Neuronal stem cell (in vitro differentiated cells): ENCODE measurements at regions not wholly inside any gene's neighbourhood (a gene's known extent, or its start where the extent isn't known, plus 50 kb on each side); places are given as distances from the start of the nearest gene placed in this dataset.

Source experiments
- DNase-seq: peaks from one replicate; pipeline ENCODE4 v3.0.0-alpha.2; 2013; ENCODE audit warnings: low spot score
- H2AFZ ChIP-seq: one replicate; pipeline ENCODE4 v1.6.1; 2013; ENCODE audit warnings: mild to moderate bottlenecking, low read length, inconsistent platforms
- H2AK5ac ChIP-seq: 2 replicates; pipeline ENCODE4 v1.6.1; 2013; ENCODE audit warnings: low read depth, mild to moderate bottlenecking, inconsistent platforms, low read length, moderate library complexity, mixed read lengths
- H2BK120ac ChIP-seq: 2 replicates; pipeline ENCODE4 v1.6.1; 2013; ENCODE audit warnings: low read depth, mild to moderate bottlenecking, inconsistent platforms, low read length, moderate library complexity, mixed read lengths
- H2BK12ac ChIP-seq: one replicate; pipeline ENCODE4 v1.6.1; 2013; ENCODE audit warnings: low read length, inconsistent platforms
- H2BK15ac ChIP-seq: 2 replicates; pipeline ENCODE4 v1.6.1; 2013; ENCODE audit warnings: mild to moderate bottlenecking, low read length, inconsistent platforms, mixed read lengths
- H2BK5ac ChIP-seq: one replicate; pipeline ENCODE4 v1.6.1; 2013; ENCODE audit warnings: inconsistent platforms, mild to moderate bottlenecking, low read length, moderate library complexity
- H3K14ac ChIP-seq: one replicate; pipeline ENCODE4 v1.6.1; 2013; ENCODE audit warnings: low read length, inconsistent platforms
- H3K18ac ChIP-seq: 2 replicates; pipeline ENCODE4 v1.6.1; 2013; ENCODE audit warnings: low read length, inconsistent platforms
- H3K23ac ChIP-seq: 2 replicates; pipeline ENCODE4 v1.6.1; 2013; ENCODE audit warnings: low read depth, mild to moderate bottlenecking, mixed read lengths, low read length, inconsistent platforms; ENCODE audit not compliant: poor library complexity
- H3K27ac ChIP-seq: replicated peaks from 3 replicates; pipeline ENCODE4 v1.5.1; 2013; ENCODE audit warnings: low read length, inconsistent platforms
- H3K27me3 ChIP-seq, 3 experiments: 2 replicates each; pipeline ENCODE4 v1.6.1; 2013; ENCODE audit warnings: low read length in 3 of 3, mild to moderate bottlenecking in 2 of 3, inconsistent platforms in 1 of 3, low read depth in 1 of 3, mixed read lengths in 1 of 3, moderate library complexity in 1 of 3; ENCODE audit not compliant: control insufficient read depth in 3 of 3, insufficient read depth in 3 of 3
- H3K36me3 ChIP-seq, 2 donors: replicated peaks in 1 of 2; 2 replicates each; pipeline ENCODE4 v1.6.1; 2013; ENCODE audit warnings: low read length in 2 of 2; ENCODE audit not compliant: control insufficient read depth in 2 of 2, insufficient read depth in 2 of 2
- H3K4ac ChIP-seq: 2 replicates; pipeline ENCODE4 v1.6.1; 2013; ENCODE audit warnings: inconsistent platforms, mild to moderate bottlenecking, low read length, moderate library complexity
- H3K4me1 ChIP-seq, 2 donors: 1 replicate in 1 of 2; 2 replicates in 1 of 2; pipeline ENCODE4 v1.6.1; 2013; ENCODE audit warnings: low read length in 2 of 2, low read depth in 1 of 2; ENCODE audit not compliant: control insufficient read depth in 2 of 2, insufficient read depth in 1 of 2
- H3K4me2 ChIP-seq: one replicate; pipeline ENCODE4 v1.6.1; 2013; ENCODE audit warnings: mild to moderate bottlenecking, low read length, inconsistent platforms; ENCODE audit not compliant: insufficient read depth, poor library complexity, severe bottlenecking
- H3K4me3 ChIP-seq, 2 donors: 2 replicates each; pipeline ENCODE4 v1.5.1; 2013; ENCODE audit warnings: low read length in 2 of 2, mild to moderate bottlenecking in 2 of 2, inconsistent platforms in 1 of 2, moderate library complexity in 1 of 2
- H3K79me1 ChIP-seq: one replicate; pipeline ENCODE4 v1.6.1; 2013; ENCODE audit warnings: low read depth, mild to moderate bottlenecking, inconsistent platforms, low read length, moderate library complexity
- H3K9ac ChIP-seq: one replicate; pipeline ENCODE4 v1.6.1; 2013; ENCODE audit warnings: mild to moderate bottlenecking, low read depth, low read length, inconsistent platforms; ENCODE audit not compliant: poor library complexity
- H3K9me3 ChIP-seq, 2 donors: replicated peaks in 1 of 2; 2 replicates each; pipeline versions ENCODE3 to v1.6.1; 2013; ENCODE audit warnings: low read length in 2 of 2, mild to moderate bottlenecking in 2 of 2, inconsistent platforms in 1 of 2, low read depth in 1 of 2, mixed read lengths in 1 of 2, moderate library complexity in 1 of 2; ENCODE audit not compliant: control insufficient read depth in 2 of 2, insufficient read depth in 1 of 2
- H4K8ac ChIP-seq: one replicate; pipeline ENCODE4 v1.6.1; 2013; ENCODE audit warnings: low read depth, mild to moderate bottlenecking, inconsistent platforms, low read length, moderate library complexity
- H4K91ac ChIP-seq: one replicate; pipeline ENCODE4 v1.6.1; 2013; ENCODE audit warnings: low read length, low read depth, mild to moderate bottlenecking, inconsistent platforms; ENCODE audit not compliant: poor library complexity
- WGBS, 2 donors: extraction: QIAGEN DNeasy Blood & Tissue Kit; methylation state at CpG; one replicate each; pipeline ENCODE4 v1.1.7; 2013; ENCODE audit warnings: missing lambda C conversion rate in 2 of 2, mixed read lengths in 1 of 2; ENCODE audit not compliant: insufficient read length in 2 of 2, insufficient replicate concordance in 1 of 2; ENCODE audit errors: extremely low coverage in 2 of 2; 5-methylcytosine and 5-hydroxymethylcytosine counted together

GRCh38 chr7:85644272-85644671 lies 457.4 kb upstream of the SEMA3D start:
- H3K14ac ChIP-seq, result no peak overlapping the region
- no peak overlapping the region for H2BK15ac ChIP-seq
- no CpG with 5 or more reads among the region's 2 CpGs for WGBS, 2 donors

GRCh38 chr7:85641331-85641730 lies 454.5 kb upstream of the SEMA3D start:
- Histone ChIP-seq H3K36me3 (no peaks in the 10 kb centered on the region), H3K4me1 (no peaks in the 10 kb centered on the region), H3K18ac (no peak overlapping the region), H4K8ac (no peak overlapping the region), H3K79me1 (no peaks in the 10 kb centered on the region), H3K14ac (no peak overlapping the region), H3K4me2 (no peak overlapping the region), H2BK12ac (no peak overlapping the region), H2AFZ (peak overlapping the region; percentile 68), H2BK120ac (no peak overlapping the region), H4K91ac (no peak overlapping the region), H2BK15ac (no peak overlapping the region), H3K27me3 (no peaks in the 10 kb centered on the region), H3K9me3 (no peaks in the 10 kb centered on the region), H3K23ac (no peak overlapping the region), H2BK5ac (no peak overlapping the region), H3K4me3 (no peak overlapping the region), H3K9ac (no peak overlapping the region), H2AK5ac (no peak overlapping the region), H3K4ac (no peak overlapping the region), H3K27ac (no peak overlapping the region)
- no CpG with 5 or more reads among the region's 3 CpGs for WGBS, 2 donors
- DNase-seq, result no peak

More at GRCh38 chr7:85644272-85644671, 457.4 kb upstream of the SEMA3D start:
- DNase-seq, result no peak
- no peak overlapping the region for H3K4me2 ChIP-seq
- no peak overlapping the region for H2BK12ac ChIP-seq
- H3K23ac ChIP-seq, result no peak overlapping the region
- no peak overlapping the region for H3K18ac ChIP-seq
- H3K9me3 ChIP-seq, result no peaks in the 10 kb centered on the region
- no peak overlapping the region for H4K91ac ChIP-seq
- no peak overlapping the region for H3K4ac ChIP-seq
- H2BK120ac ChIP-seq, result no peak overlapping the region
- H3K4me3 ChIP-seq, result no peak overlapping the region
- no peak overlapping the region for H3K27ac ChIP-seq
- H3K9ac ChIP-seq, result no peak overlapping the region
- no peak overlapping the region for H4K8ac ChIP-seq
- no peaks in the 10 kb centered on the region for H3K27me3 ChIP-seq
- no peaks in the 10 kb centered on the region for H3K79me1 ChIP-seq
- H3K36me3 ChIP-seq, result no peaks in the 10 kb centered on the region
- H2AK5ac ChIP-seq, result no peak overlapping the region
- H2BK5ac ChIP-seq, result no peak overlapping the region
- H3K4me1 ChIP-seq, result no peaks in the 10 kb centered on the region
- no peak overlapping the region for H2AFZ ChIP-seq

- no peak overlapping the region for H2BK12ac ChIP-seq
- H3K9me3 ChIP-seq, result no peaks in the 10 kb centered on the region
- H2BK15ac ChIP-seq, result no peak overlapping the region
- no peaks in the 10 kb centered on the region for H3K4me1 ChIP-seq
- no peak overlapping the region for H3K23ac ChIP-seq
- no CpG with 5 or more reads among the region's 1 CpG for WGBS, 2 donors
- H4K8ac ChIP-seq, result no peak overlapping the region
- no peak overlapping the region for H2AK5ac ChIP-seq
- H3K27me3 ChIP-seq, result no peaks in the 10 kb centered on the region
- no peaks in the 10 kb centered on the region for H3K36me3 ChIP-seq
- H3K18ac ChIP-seq, result no peak overlapping the region
- no peak overlapping the region for H2BK5ac ChIP-seq
- H3K4me3 ChIP-seq, result no peak overlapping the region
- no peak overlapping the region for H3K27ac ChIP-seq
- H3K79me1 ChIP-seq, result no peaks in the 10 kb centered on the region
- H3K14ac ChIP-seq, result no peak overlapping the region
- H3K4me2 ChIP-seq, result no peak overlapping the region
- no peak overlapping the region for H2AFZ ChIP-seq
- H3K4ac ChIP-seq, result no peak overlapping the region
- DNase-seq, result no peak
- no peak overlapping the region for H4K91ac ChIP-seq
- H2BK120ac ChIP-seq, result no peak overlapping the region
- no peak overlapping the region for H3K9ac ChIP-seq
These were observed 451.5 kb upstream of the SEMA3D start for GRCh38 chr7:85638394-85638793.

GRCh38 chr7:85634951-85635350 lies 448.1 kb upstream of the SEMA3D start:
- Histone ChIP-seq H3K4me3 (no peak overlapping the region), H3K9ac (no peak overlapping the region), H3K9me3 (no peaks in the 10 kb centered on the region), H2BK5ac (no peak overlapping the region), H2BK12ac (no peak overlapping the region), H4K91ac (no peak overlapping the region), H2AFZ (no peak overlapping the region), H3K23ac (no peak overlapping the region), H4K8ac (no peak overlapping the region), H3K79me1 (no peaks in the 10 kb centered on the region), H3K4ac (no peak overlapping the region), H2BK15ac (no peak overlapping the region), H3K27ac (no peak overlapping the region), H2BK120ac (no peak overlapping the region), H3K36me3 (no peaks in the 10 kb centered on the region), H2AK5ac (no peak overlapping the region), H3K4me2 (no peak overlapping the region), H3K18ac (no peak overlapping the region), H3K4me1 (no peaks in the 10 kb centered on the region), H3K27me3 (no peaks in the 10 kb centered on the region), H3K14ac (no peak overlapping the region)
- WGBS, 2 donors, result no CpG with 5 or more reads among the region's 2 CpGs
- no peak for DNase-seq
